Amygdala (tissue), 56 donors: ENCODE measurements at regions not wholly inside any gene's neighbourhood (a gene's known extent, or its start where the extent isn't known, plus 50 kb on each side); places are given as distances from the start of the nearest gene placed in this dataset.
"Not testable (repeated sequence)": the region's sequence is repeated elsewhere in the genome, so short reads cannot be mapped to it uniquely, and the experiment has no call there.

Source experiments
- DNase-seq, 56 donors: peaks; one replicate each; lab custom pipeline; 2025; lab: John Stamatoyannopoulos, UW

DNA sequence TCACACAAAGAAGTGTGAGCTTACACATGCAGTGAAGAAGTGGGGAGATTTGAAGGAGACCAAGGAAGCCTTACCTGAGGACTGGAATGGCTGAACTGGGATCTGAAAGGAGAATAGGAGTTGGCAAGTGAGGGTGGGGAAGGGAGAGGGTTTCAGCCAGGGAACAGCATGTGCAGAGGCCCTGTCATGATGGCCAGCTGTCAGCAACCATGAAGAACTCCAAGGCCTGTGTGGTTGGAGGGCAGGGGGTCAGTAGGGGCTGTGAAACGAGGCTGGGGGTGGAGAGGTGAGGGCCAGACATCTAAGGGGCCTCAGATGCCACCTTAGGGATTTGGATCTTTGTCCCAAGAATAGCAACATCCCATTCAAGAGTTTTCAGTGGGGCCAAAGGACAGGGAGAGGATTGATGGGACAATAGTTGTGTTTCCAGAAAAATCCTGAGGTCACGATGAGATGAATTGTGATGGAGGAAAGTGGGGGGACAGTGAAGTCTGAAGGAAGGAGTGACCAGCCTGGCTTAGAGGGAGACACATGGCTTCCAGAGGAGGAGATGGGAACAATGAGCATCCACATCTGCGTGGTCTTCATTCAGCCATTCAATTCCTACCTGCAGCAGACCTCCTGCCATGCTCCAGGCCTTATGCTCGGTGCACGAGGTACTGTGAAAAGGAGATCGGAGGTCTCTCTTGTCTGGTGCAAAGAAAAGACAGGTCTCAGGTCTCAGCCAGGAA is 187.6 kb downstream of the MATN1 start:
- DNase-seq = no peak

DNA sequence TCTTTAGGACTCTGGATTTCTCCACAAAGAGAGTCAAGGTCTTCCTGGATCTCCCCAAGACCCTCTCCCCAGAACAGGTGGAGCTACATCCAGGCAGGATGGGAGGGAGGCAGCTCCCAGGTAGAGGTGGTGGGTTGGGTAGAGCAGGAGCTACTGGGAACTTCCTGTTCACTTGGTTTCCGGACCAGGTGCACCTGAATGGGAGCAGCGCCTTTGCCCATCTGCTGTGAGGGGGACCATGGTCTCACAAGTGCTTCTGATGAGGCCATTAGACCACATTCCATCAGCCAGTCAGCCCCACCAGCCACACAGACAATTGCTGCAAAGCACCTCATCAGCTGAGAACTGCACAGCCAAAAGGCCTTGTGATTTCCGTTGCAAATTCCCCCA is 188.8 kb downstream of the MATN1 start:
- no peak for DNase-seq

DNA sequence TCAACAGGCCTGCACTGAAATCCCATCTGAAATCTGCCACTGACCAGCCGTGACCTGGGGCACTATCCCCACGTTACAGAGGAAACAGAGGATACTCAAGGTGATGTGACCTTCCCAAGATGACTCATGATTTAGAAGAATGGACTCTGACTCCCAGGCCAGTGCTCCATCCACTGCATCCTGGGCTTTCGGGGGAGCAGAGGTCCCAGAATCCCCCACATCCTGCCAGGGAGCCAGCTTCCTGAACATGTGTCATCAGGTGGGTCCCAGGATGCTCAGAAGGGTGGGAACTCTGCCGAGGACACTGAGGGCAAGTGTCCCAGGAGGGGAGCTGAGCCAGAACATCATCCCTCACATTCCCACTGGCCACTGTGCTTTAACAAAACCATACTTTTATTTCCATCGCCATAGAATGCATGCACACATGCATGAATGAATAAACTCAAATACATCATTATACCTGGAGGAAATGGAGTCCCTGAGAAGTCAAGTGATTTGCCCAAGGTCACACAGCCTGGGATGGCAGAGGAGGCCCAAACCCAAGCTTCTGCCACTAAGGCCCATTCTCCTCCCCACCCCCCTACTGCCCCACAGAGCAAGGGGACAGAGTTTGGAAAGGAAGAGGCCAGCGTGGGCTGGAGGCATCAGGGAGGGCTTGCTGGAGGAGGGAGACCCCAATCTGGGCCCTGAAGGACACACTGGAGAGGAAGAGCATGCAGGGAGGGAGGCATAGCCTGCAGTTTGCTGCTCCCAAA is 189.4 kb downstream of the MATN1 start:
- DNase-seq = no peak

DNA sequence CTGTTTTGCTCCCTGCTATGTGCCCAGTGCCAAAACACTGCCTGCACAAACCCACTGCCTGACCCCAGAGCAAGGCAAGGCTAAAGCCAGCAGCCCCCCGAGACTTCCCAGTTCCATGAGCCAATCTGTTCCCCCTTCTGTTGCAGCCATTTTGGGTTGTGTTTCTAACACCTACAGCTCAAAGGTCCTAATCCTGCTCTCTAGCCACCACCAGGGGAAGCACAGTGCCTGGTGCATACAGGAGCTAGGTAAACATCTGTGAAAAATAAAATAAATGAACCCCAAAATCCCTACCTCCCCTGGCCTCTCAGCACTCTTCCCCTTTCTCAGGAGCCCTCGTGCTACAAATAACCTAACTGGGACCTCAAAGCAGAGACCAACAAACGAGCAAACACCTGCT is 190.2 kb downstream of the MATN1 start:
- no peak for DNase-seq

DNA sequence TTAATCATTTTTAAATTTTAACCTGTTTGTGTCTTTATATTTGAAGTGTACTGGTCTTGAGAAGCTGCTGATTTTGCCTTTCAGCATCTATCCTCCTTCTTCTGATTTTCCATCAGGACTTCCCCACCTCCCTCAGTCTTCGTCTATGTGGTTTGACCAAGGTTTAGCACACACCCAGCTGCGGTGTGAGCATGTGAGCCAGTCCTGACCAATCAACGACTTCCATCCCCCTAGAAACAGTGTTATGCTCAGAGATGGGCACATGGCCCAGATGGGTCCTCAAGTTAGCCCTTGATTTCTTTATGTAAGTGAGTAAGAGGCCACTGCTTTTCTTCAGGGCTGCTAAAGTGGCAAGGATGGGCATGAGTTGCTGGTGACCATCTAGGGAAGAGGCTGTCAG is 190.8 kb downstream of the MATN1 start:
- no peak for DNase-seq

DNA sequence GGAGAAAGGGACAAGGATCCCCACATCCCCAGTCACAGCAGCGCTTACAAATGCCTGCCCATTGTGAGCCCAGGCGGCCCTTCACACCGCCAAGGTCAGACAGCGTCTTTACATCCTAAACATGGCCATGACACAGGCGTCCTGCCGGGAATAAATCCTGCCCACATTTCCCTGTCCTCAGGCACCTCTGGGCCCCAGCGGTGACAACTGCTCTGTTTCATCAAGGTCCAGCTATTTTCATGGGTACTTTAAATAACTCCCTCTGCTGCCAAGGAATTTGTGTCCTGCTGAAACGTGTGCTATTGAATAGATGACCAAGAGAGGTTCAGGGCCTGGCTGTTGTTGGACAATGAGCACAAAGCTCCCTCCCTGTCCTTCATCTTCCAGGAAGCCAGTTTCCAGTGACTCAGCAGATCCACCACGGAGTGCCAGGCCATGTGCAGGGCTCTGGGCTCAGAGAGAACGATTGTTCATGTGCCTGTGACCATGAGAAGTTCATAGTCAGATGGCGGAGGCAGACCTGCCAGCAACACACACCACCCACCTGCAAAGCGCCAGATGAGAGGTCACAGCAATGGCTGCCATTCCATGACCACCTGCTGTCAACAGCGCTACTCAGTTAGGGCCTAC is 195.8 kb downstream of the MATN1 start:
- DNase-seq = no peak

DNA sequence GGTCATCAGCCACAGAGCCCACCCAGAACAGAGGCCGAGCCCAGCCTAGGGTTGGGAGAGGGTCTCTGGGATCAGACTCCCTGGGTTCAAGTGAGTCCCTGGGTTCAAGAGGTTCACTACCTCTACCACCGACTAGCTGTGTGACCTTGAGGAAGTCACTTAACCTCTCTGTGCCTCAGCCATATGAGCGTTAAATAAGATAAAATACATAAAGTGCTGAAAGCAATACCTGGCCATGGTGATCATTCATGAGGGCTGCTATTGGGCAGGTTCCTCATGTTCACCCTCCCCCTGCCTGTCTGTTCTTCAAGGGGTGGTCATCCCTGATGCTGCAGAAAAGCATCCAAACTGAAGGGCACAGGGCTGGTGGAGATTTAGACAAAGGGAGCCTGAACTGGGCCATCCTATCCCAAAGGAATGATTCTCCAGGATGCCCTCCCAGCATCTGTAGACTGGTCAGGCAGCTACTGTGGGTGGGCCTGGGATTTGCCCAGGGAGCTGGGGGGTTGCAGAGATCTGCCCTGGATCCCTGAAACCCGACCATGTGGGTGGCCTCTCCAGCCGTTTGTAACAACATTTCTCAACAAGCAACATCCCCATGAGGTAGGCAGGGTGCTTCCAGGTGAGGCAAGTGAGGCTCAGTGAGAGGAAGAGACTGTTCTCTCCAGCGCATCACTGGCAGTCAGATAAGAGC is 196.6 kb downstream of the MATN1 start:
- DNase-seq = no peak

DNA sequence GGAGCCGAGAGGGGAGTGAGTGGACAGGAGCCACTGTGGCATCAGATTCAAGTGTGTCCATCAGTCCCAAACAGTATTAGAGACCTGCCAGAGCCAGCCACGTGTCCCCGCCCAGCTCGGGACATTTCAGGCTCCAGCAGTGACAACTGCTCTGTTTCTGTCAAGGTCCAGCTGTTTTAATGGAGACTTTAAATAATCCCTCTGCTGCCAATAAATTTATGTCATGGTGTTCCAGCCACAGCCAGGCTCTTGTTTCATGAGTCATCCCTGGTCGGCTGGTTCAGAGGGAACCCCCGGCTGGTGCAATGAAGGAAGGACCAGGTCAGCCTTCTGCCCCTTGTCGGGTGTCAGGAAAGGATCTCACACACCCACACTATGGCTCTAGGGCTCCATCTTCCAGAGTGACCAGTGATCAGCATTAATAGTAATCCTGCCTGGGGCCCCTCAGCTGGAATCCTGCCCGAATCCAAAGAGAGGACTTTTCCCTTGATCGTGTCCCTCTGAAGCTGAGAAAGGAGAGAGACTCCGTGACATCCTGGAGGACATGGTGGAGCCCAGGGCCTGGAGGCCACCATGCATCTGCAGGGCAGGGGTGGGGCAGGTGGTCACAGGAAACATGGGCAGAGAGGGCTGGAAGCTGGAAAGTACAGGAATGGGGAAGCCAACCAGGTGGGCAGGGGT is 197.3 kb downstream of the MATN1 start:
- DNase-seq = no peak

DNA sequence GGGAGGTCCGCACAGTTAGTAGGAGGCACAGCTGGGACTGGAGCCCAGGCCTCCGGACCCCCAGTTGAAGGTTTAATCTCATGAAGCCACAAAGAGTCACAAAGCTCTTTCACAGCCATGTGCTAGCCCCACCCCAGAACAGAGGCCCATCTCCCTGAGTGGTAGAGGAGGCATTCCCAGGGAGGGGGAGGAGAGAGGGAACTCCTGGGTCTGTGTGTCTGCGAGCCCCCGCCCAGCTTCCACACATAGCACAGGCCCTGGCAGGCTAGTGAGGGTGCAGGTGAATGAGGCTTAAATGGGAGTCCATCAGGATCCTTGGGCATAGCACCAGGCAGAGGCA is 197.8 kb downstream of the MATN1 start:
- DNase-seq = no peak

DNA sequence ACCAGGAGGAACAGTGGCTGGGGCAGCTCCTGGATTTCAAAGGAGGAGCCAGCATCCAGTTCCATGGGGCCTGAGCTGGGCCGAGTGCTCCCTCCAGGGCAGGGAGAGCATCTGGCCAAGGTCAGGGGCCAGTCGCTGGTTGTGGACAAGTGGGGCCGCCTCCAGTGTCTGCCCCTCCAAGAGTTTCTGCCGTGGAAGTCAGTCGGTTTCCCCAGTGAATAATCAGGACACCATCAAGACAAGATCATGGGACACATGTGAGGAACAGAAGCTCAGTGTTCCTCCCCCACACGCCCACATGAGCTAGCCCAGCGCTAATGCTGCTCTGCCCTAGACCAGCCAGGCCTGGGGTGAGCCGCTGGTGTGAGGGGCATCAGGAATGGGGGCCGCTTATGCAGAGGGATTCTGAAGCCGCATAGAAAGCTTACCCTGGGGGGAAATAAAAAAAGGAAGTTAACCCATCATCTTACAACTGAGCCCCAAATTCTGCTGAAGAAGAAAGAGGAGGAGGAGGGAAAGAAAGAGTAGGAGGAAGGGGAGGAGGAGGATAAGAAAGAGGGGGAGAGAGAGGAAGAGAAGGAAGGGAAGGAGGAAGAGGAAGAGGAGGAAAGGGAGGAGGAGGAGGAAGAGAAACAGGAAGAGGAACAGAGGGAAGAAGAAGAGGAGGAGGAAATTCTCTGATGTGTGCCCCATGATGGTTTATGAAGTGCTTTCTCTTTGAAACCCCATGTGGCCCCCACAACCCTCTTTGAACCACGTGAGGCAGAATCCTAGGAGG is 198.4 kb downstream of the MATN1 start:
- DNase-seq = no peak

DNA sequence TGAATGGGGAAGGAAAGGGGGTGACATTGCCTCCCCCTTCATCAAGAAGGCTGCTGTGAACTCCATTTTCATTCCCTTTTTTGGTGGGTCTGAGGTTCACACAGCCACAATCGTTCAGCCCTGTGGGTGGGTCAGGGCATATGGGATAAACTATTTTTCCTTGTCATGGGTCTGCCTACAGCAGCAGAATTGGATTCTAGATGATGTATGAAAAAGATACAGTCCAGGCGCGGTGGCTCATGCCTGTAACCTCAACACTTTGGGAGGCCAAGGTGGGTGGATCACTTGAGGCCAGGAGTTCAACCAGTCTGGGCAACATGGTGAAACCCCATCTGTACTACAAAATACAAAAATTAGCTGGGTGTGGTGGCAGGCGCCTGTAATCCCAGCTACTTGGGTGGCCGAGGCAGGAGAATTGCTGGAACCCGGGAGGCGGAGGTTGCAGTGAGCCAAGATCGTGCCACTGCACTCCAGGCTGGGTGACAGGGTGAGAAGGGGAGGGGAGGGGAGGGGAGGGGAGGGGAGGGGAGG is 199.3 kb downstream of the MATN1 start:
- DNase-seq = not testable (repeated sequence)

DNA sequence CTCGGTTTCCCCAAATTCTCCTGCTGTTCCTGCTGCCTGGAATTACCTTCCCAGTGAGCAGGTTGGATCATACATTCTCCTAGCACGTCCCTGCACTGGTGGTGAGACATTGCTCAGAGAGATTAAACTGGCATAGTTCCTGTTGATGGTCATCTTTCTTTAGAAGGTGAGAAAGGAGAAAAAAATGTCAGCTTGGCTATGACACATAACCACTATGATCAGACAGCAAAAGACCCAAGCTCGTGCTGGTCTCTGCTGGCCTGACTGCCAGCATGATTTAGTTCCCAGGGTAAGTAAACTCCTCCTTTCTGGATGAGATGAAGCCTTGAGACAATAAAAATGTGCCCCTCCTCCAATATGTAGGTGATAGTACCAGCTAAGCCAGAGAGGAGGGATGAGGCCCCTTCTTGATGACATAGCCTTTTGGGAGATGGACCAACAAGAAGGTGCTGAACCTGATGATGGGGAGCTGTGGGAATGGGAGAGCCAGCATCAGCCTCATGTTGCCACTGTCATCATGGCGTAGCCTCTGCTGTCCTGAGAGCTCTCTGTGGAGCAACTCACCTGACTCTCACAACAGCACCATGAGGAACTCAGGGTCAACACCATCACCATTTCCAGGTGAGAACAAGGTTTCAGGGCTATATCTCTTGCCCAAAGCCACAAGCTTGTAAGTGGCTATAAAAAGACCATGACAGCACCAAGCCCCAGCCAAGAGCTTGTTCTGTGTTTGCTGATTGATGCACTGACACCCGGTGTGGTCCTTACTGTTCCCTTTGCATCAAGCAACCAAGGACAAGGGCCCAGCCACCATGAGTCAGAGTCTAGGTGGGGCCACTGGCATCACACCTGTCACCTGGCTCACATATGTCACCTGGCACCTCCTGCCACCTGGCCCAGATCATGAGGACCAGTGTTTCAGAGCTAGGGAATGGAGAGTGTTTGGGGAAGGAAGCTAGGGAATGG is 200.0 kb downstream of the MATN1 start:
- DNase-seq = no peak

DNA sequence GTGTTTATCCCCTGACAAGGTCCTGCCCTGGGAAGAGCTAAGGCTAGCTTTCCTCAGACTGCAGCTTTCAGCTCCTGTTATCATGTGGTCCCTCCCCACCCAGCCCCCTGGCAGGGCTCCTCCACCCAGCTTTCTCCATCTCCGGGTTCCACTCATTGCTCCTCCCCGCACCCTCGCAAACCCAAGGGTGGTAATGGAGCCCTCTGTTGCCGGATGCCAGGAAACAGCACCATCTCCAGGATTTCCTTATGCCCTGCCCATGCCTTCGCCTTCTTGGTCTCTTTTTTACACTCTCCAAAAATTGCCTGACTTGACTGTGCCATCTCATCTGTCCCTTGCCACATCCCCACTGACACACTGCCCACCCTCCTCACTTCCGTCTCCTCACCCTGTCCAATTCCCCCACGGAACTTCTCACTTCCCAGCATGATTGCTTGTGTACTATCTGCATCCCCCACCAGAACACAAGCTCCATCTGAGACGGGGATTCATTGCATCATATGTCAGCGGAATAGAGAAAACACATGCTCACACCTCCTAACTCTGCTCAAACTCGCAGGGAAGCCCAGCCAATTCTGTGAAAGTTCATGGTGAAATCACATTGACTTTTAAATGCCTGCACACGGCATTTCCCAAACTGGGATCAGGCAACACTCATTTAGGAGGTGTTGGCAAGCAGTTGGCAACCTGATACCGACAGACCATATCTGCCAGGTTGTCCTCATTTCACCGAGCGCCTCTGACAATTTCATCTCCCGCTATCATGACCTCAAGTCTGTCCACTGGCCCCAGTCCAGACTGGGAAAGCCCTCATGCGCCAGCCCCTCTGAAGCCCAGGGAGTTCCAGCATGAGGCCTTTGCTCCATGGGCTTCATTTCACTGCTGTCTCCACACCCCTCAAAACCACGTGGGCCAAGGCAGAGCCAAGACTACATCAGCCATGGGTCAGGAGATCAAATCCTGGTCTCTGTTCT is 201.1 kb downstream of the MATN1 start:
- DNase-seq = peak in 1 of 56 donors; percentile 50

DNA sequence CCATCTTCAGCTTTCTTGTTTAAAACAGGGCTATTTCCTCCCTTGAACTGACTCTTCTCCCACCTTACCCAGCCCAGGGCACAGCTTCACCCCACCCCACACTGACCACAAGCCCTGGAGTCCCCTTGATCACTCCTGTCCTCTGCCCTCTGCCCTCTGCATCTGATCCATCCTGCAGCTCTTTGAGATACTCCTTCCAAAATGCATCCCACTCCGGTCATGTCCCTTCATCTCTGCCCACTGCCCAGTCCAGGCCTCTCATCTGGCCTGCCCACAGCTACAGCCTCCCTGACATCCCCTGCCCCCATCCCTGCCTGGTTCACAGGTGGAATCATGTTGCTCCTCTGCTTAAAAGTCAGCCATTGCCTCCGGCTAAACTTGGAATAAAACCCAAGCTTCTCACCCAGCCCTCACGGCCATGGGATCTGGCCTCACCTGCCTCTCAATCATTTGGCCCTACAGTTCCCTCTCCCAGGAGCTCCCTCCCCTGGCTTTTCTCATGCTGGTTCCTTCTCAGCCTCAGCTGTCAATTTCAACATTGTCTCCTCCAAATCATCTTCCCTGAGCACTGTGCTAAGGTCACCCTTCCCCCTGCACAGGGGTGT is 202.0 kb downstream of the MATN1 start:
- DNase-seq = no peak

DNA sequence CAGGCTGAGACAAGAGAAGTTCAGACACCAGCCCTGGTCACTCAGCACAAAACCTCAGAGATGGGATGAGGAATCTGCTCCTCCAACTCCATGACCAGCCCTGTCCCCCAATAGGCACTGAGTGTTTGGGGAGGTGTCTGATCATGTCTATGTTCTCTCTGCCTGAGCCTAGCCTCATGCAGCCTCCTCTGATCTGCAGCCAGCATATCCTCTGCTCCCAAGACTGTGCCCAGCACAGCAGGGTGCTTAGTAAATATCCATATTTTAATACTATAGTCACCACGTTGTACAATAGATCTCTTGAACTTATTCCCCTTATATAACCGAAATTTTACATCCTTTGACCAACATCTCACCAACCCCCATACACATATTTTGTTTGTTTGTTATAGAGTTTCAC is 202.9 kb downstream of the MATN1 start:
- DNase-seq = no peak

DNA sequence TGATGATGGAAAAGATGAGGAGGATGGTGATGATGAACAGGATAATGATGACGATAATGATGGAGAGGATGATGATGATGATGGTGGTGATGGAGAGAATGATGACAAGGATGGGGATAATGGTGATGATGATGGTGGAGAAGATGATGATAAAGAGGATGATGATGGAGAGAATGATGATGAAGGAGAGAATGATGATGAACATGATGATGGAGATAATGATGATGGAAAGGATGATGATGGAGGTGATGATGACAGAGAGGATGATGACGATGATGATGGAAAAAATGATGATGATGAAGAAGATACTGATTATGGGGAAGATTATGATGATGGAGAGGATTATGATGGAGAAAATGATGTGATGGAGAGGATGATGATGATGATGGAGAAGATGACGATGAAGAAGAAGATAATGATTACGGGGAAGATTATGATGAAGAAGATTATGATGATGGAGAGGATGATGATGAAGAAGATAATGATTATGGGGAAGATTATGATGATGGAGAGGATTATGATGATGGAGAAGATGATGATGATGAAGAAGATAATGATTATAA is 204.1 kb downstream of the MATN1 start:
- no peak for DNase-seq

DNA sequence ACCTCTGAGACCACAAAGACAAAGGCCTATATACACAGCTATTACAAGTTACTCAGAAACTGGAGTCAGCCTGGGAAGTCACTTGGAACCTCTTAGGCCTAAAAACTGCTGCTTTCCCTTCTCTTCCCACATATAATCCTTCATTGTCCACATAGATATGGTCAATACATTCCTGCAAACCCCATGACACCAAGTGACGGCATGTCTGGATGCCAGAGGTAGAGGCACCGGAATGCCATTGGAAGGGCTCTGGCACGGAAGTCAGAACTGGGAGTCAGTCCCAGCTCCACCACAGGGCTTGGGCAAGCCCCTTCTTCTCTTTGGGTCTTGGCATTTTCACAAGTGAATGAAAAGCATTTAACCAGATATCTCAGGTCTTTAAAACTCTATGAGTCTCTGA is 204.7 kb downstream of the MATN1 start:
- DNase-seq = no peak
